ENCODE measurements at regions not wholly inside any gene's neighbourhood (a gene's known extent, or its start where the extent isn't known, plus 50 kb on each side); places are given as distances from the start of the nearest gene placed in this dataset.
"Not testable (repeated sequence)": the region's sequence is repeated elsewhere in the genome, so short reads cannot be mapped to it uniquely, and the experiment has no call there.

DNA sequence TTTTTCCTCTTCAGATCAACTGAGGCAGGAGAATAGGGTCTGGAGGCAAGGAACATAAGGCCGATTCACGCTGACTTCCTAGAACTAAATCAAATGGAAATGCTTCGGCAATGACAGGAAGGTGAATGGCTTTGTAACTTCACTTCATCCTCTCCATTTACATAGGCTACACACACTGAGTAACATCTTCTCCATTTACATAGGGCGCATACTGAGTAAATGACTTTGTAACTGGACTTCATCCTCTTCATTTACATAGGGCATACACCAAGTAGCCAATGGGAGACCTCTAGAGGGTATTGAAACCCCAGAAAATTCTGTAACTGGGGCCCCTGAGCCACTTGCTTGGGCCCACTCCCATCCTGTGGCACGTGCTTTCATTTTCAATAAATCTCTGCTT lies 71.0 kb upstream of the CPSF6 start:
- no peak for DNase-seq (ENCODE audit: low read depth)
- TF ChIP-seq, protein P1, sequence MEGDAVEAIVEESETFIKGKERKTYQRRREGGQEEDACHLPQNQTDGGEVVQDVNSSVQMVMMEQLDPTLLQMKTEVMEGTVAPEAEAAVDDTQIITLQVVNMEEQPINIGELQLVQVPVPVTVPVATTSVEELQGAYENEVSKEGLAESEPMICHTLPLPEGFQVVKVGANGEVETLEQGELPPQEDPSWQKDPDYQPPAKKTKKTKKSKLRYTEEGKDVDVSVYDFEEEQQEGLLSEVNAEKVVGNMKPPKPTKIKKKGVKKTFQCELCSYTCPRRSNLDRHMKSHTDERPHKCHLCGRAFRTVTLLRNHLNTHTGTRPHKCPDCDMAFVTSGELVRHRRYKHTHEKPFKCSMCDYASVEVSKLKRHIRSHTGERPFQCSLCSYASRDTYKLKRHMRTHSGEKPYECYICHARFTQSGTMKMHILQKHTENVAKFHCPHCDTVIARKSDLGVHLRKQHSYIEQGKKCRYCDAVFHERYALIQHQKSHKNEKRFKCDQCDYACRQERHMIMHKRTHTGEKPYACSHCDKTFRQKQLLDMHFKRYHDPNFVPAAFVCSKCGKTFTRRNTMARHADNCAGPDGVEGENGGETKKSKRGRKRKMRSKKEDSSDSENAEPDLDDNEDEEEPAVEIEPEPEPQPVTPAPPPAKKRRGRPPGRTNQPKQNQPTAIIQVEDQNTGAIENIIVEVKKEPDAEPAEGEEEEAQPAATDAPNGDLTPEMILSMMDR (IDR thresholded peaks at IDR 0.05; ENCODE audit: insufficient read depth, low read length) = no peak
- H3K4me3 ChIP-seq (ENCODE audit: low read depth, low read length) = no peak overlapping the region

GRCh38 chr12:69168828-69169227 lies 70.5 kb upstream of the CPSF6 start:
- TF ChIP-seq, protein P1 (IDR thresholded peaks at IDR 0.05; ENCODE audit: insufficient read depth, low read length) = no peak
- no peak overlapping the region for H3K4me3 ChIP-seq (ENCODE audit: low read depth, low read length)
- DNase-seq (ENCODE audit: low read depth) = no peak

DNA sequence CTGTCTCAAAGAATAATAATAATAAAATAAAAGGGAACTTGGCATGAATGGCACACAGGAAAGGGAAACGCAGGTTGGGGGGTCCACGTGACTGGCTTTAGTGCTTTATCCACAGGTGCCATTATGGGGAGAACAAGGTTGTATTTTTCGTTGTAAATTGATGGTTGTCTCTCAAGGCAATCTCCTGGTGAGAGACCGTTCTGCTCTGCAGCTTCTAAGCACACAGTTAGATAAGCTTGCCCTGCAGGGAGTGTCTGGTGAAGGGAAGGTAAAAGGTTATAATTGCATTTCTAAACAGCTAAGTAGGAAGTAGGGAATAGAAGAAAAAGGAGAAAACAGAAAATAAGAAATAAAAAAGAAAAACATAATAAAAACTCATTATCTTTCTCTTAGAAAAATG lies 69.1 kb upstream of the CPSF6 start:
- DNase-seq (ENCODE audit: low read depth) = no peak
- no peak overlapping the region for H3K4me3 ChIP-seq (ENCODE audit: low read depth, low read length)
- TF ChIP-seq, protein P1 (IDR thresholded peaks at IDR 0.05; ENCODE audit: insufficient read depth, low read length) = no peak

DNA sequence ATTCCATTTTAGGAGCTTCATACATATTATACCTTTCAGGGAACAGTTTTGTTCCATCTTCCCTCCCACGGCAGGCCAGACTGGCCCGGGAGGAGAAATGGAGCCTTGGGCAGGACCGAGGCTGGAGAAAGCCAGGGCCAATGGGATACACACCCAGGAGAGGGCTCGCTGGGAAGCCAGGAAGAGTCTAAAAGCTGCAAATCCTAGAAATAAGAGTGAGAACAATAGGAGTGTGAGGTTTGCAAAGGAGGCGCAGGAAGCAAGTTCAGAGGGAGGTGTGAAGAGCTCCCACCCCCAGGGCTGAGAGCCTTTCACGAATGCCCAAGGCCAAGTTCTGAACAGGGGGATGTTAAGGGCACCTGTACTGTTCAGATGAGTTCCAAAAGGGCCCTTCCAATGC lies 67.5 kb upstream of the CPSF6 start:
- TF ChIP-seq, protein P1 (IDR thresholded peaks at IDR 0.05; ENCODE audit: insufficient read depth, low read length) = no peak
- no peak overlapping the region for H3K4me3 ChIP-seq (ENCODE audit: low read depth, low read length)
- DNase-seq (ENCODE audit: low read depth) = no peak

DNA sequence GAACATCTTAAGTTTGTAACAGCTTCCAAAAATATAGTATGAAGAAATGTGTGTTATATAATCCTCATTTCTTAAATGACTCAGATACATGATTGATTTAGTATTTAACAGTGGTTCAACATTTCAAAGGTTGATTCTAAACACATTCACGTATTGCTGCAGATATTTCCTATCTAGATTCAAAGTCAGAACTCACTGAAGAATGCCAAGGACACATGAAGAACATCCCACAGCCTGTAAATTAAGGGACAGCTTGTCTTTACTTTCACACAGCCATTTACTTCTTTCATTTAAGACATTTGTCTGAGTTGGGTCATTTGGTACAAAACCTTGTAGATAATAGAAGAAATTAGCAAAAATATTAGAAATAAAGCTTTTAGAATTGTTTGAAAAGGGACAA lies 66.9 kb upstream of the CPSF6 start:
- no peak for DNase-seq (ENCODE audit: low read depth)
- H3K4me3 ChIP-seq (ENCODE audit: low read depth, low read length) = no peak overlapping the region
- TF ChIP-seq, protein P1 (IDR thresholded peaks at IDR 0.05; ENCODE audit: insufficient read depth, low read length) = no peak

- no peak for DNase-seq (ENCODE audit: low read depth)
- H3K4me3 ChIP-seq (ENCODE audit: low read depth, low read length) = no peak overlapping the region
- TF ChIP-seq, protein P1 (IDR thresholded peaks at IDR 0.05; ENCODE audit: insufficient read depth, low read length) = no peak
These were observed 66.0 kb upstream of the CPSF6 start for GRCh38 chr12:69173368-69173767.

GRCh38 chr12:69179786-69180185 lies 59.6 kb upstream of the CPSF6 start:
- no peak for DNase-seq (ENCODE audit: low read depth)
- TF ChIP-seq, protein P1 (IDR thresholded peaks at IDR 0.05; ENCODE audit: insufficient read depth, low read length) = no peak
- no peak overlapping the region for H3K4me3 ChIP-seq (ENCODE audit: low read depth, low read length)

- not testable (repeated sequence) for DNase-seq (ENCODE audit: low read depth); H3K4me3 ChIP-seq (ENCODE audit: low read depth, low read length)
These were observed 51.8 kb upstream of the CPSF6 start for GRCh38 chr12:69187572-69187971.
